ENCODE measurements at regions not wholly inside any gene's neighbourhood (a gene's known extent, or its start where the extent isn't known, plus 50 kb on each side); places are given as distances from the start of the nearest gene placed in this dataset.

- Histone ChIP-seq H3K27me3 (ENCODE audit: insufficient read depth, low read length, poor library complexity, severe bottlenecking) (no peaks in the 10 kb centered on the region), H2AFZ (ENCODE audit: low read length) (no peak overlapping the region), H3K9me2 (replicated peaks; ENCODE audit: low read depth, low read length) (0 out of 2 replicates have a peak, but pooled peaks cover 3% of the 10 kb centered on the region), H3K9me3 (ENCODE audit: insufficient read depth, low read depth, low read length) (no peaks in the 10 kb centered on the region), H3F3A (ENCODE audit: low read depth) (no peaks in the 10 kb centered on the region), H3K36me3 (ENCODE audit: insufficient read depth, low read length) (no peaks in the 10 kb centered on the region), H3K9ac (ENCODE audit: low read depth, low read length, poor library complexity, severe bottlenecking) (no peak overlapping the region), H3K4me3 (ENCODE audit: low read length, poor library complexity, severe bottlenecking) (no peak overlapping the region), H3K4me1 (ENCODE audit: insufficient read depth, low read length, poor library complexity, severe bottlenecking) (no peaks in the 10 kb centered on the region), H4K20me1 (ENCODE audit: insufficient read depth, low read length, poor library complexity, severe bottlenecking) (no peaks in the 10 kb centered on the region), H3K4me2 (ENCODE audit: low read depth, low read length, poor library complexity, severe bottlenecking) (no peak overlapping the region), H3K79me2 (ENCODE audit: insufficient read depth, low read length) (no peaks in the 10 kb centered on the region)
- TF ChIP-seq EZH2phosphoT487 (IDR thresholded peaks at IDR 0.05; ENCODE audit: borderline replicate concordance) (no peak), CTCF (conservative IDR thresholded peaks at IDR 0.05; ENCODE audit: low read length) (no peak)
These were observed 87.1 kb downstream of the KIF2B start for GRCh38 chr17:53909802-53910201.

- Histone ChIP-seq H2AFZ (ENCODE audit: low read length) (no peak overlapping the region), H3K4me3 (ENCODE audit: low read length, poor library complexity, severe bottlenecking) (no peak overlapping the region), H3K9me3 (ENCODE audit: insufficient read depth, low read depth, low read length) (no peaks in the 10 kb centered on the region), H3K4me2 (ENCODE audit: low read depth, low read length, poor library complexity, severe bottlenecking) (no peak overlapping the region), H3K4me1 (ENCODE audit: insufficient read depth, low read length, poor library complexity, severe bottlenecking) (no peaks in the 10 kb centered on the region), H3K9ac (ENCODE audit: low read depth, low read length, poor library complexity, severe bottlenecking) (no peak overlapping the region), H3K9me2 (replicated peaks; ENCODE audit: low read depth, low read length) (no peaks in the 10 kb centered on the region), H3K79me2 (ENCODE audit: insufficient read depth, low read length) (no peaks in the 10 kb centered on the region), H3K27me3 (ENCODE audit: insufficient read depth, low read length, poor library complexity, severe bottlenecking) (no peaks in the 10 kb centered on the region), H3F3A (ENCODE audit: low read depth) (no peaks in the 10 kb centered on the region), H3K36me3 (ENCODE audit: insufficient read depth, low read length) (no peaks in the 10 kb centered on the region), H4K20me1 (ENCODE audit: insufficient read depth, low read length, poor library complexity, severe bottlenecking) (no peaks in the 10 kb centered on the region)
- no peak for TF ChIP-seq EZH2phosphoT487 (IDR thresholded peaks at IDR 0.05; ENCODE audit: borderline replicate concordance)
- TF ChIP-seq CTCF (conservative IDR thresholded peaks at IDR 0.05; ENCODE audit: low read length): no peak
These were observed 89.4 kb downstream of the KIF2B start for GRCh38 chr17:53912117-53912516.

- Histone ChIP-seq H3K27me3 (ENCODE audit: insufficient read depth, low read length, poor library complexity, severe bottlenecking) (no peaks in the 10 kb centered on the region), H4K20me1 (ENCODE audit: insufficient read depth, low read length, poor library complexity, severe bottlenecking) (no peaks in the 10 kb centered on the region), H3K79me2 (ENCODE audit: insufficient read depth, low read length) (no peaks in the 10 kb centered on the region), H3K4me2 (ENCODE audit: low read depth, low read length, poor library complexity, severe bottlenecking) (no peak overlapping the region), H3F3A (ENCODE audit: low read depth) (no peaks in the 10 kb centered on the region), H2AFZ (ENCODE audit: low read length) (no peak overlapping the region), H3K9me3 (ENCODE audit: insufficient read depth, low read depth, low read length) (no peaks in the 10 kb centered on the region), H3K9ac (ENCODE audit: low read depth, low read length, poor library complexity, severe bottlenecking) (no peak overlapping the region), H3K9me2 (replicated peaks; ENCODE audit: low read depth, low read length) (no peaks in the 10 kb centered on the region), H3K36me3 (ENCODE audit: insufficient read depth, low read length) (no peaks in the 10 kb centered on the region), H3K4me1 (ENCODE audit: insufficient read depth, low read length, poor library complexity, severe bottlenecking) (no peaks in the 10 kb centered on the region), H3K4me3 (ENCODE audit: low read length, poor library complexity, severe bottlenecking) (no peak overlapping the region)
- no peak for TF ChIP-seq EZH2phosphoT487 (IDR thresholded peaks at IDR 0.05; ENCODE audit: borderline replicate concordance)
- TF ChIP-seq CTCF (conservative IDR thresholded peaks at IDR 0.05; ENCODE audit: low read length): no peak
These were observed 96.6 kb downstream of the KIF2B start for GRCh38 chr17:53919356-53919755.

Data from Loucy (cell line).